ENCODE measurements at regions not wholly inside any gene's neighbourhood (a gene's known extent, or its start where the extent isn't known, plus 50 kb on each side); places are given as distances from the start of the nearest gene placed in this dataset.

- no peak overlapping the region for H3K27ac ChIP-seq (ENCODE audit: low read length)
- H3K4me3 ChIP-seq (ENCODE audit: control insufficient read depth in 1 of 2, extremely low read depth in 1 of 2, low read length in 1 of 2), result no peak overlapping the region
- no peak overlapping the region for H3K27ac Mint-ChIP-seq
- 92% methylated on average over 8 of the region's 19 CpGs for WGBS (ENCODE audit: insufficient coverage)
- H3K36me3 ChIP-seq (ENCODE audit: control insufficient read depth in 2 of 2, extremely low read depth in 1 of 2, insufficient read depth in 1 of 2, low read length in 1 of 2), result no peaks in the 10 kb centered on the region
- peaks cover 6 to 11% (median 9%) of the 10 kb centered on the region in 3 donors for H3K4me1 Mint-ChIP-seq
- H3K36me3 Mint-ChIP-seq, result no peaks in the 10 kb centered on the region
- H3K4me3 Mint-ChIP-seq, result no peak overlapping the region
- peaks cover 0 to 21% of the 10 kb centered on the region in 2 experiments for H3K27me3 ChIP-seq (replicated peaks in 1 of 2; ENCODE audit: control insufficient read depth in 2 of 2, extremely low read depth in 1 of 2, insufficient read depth in 2 of 2, low read length in 1 of 2)
- ChIA-PET POLR2A (no interaction called here), CTCF (no interaction called here)
- no peaks in the 10 kb centered on the region for H3K9me3 ChIP-seq
- no peak for ATAC-seq (replicated peaks in 1 of 4)
- peaks cover 5% of the 10 kb centered on the region in 2 experiments for H3K4me1 ChIP-seq (ENCODE audit: control insufficient read depth in 1 of 2, extremely low read depth in 1 of 2, insufficient read depth in 2 of 2, low read length in 2 of 2)
- H3K9me3 Mint-ChIP-seq, result peaks cover 0 to 8% (median 5%) of the 10 kb centered on the region in 3 donors
- peaks cover 4 to 5% of the 10 kb centered on the region in 2 donors for H3K27me3 Mint-ChIP-seq
- DNase-seq, result no peak
Observed at GRCh38 chr1:11345971-11346715, 73.1 kb downstream of the UBIAD1 start.

- H3K27me3 Mint-ChIP-seq, result peaks cover 4 to 6% of the 10 kb centered on the region in 2 donors
- CTCF ChIA-PET, result interaction anchor here in 1 of 2 donors (0.7 kb wide), 1 partner anchor 115 kb away, joined by 6 read pairs; no protein-coding TSS in a partner anchor
- H3K4me1 Mint-ChIP-seq, result peaks cover 18 to 25% (median 23%) of the 10 kb centered on the region in 3 donors
- Histone ChIP-seq H3K36me3 (ENCODE audit: control insufficient read depth in 2 of 2, extremely low read depth in 1 of 2, insufficient read depth in 1 of 2, low read length in 1 of 2) (no peaks in the 10 kb centered on the region), H3K27ac (ENCODE audit: low read length) (no peak overlapping the region), H3K4me1 (ENCODE audit: control insufficient read depth in 1 of 2, extremely low read depth in 1 of 2, insufficient read depth in 2 of 2, low read length in 2 of 2) (peaks cover 12 to 15% of the 10 kb centered on the region in 2 experiments), H3K27me3 (replicated peaks in 1 of 2; ENCODE audit: control insufficient read depth in 2 of 2, extremely low read depth in 1 of 2, insufficient read depth in 2 of 2, low read length in 1 of 2) (peaks cover 0 to 23% of the 10 kb centered on the region in 2 experiments), H3K4me3 (ENCODE audit: control insufficient read depth in 1 of 2, extremely low read depth in 1 of 2, low read length in 1 of 2) (no peak overlapping the region), H3K9me3 (no peaks in the 10 kb centered on the region)
- H3K9me3 Mint-ChIP-seq, result peaks cover 0 to 8% (median 8%) of the 10 kb centered on the region in 3 donors
- POLR2A ChIA-PET, result interaction anchor here in 1 of 2 donors (0.6 kb wide), 1 partner anchor 109 kb away, joined by 6 read pairs; no protein-coding TSS in a partner anchor
- DNase-seq (no peak), ATAC-seq (replicated peaks in 1 of 4) (no peak)
- no peak overlapping the region for H3K27ac Mint-ChIP-seq
- peak overlapping the region in 1 of 3 donors; percentile 12 for H3K4me3 Mint-ChIP-seq
- H3K36me3 Mint-ChIP-seq, result no peaks in the 10 kb centered on the region
- 0% methylated on average over 1 of the region's 14 CpGs for WGBS (ENCODE audit: insufficient coverage)
Observed at GRCh38 chr1:11350265-11350664, 77.3 kb downstream of the UBIAD1 start.

- Mint-ChIP-seq H3K27me3 (peaks cover 4 to 12% of the 10 kb centered on the region in 2 donors), H3K36me3 (no peaks in the 10 kb centered on the region), H3K4me3 (no peak overlapping the region), H3K4me1 (peaks cover 20 to 40% (median 27%) of the 10 kb centered on the region in 3 donors), H3K9me3 (peaks cover 0 to 8% (median 8%) of the 10 kb centered on the region in 3 donors), H3K27ac (no peak overlapping the region)
- Histone ChIP-seq H3K4me3 (ENCODE audit: control insufficient read depth in 1 of 2, extremely low read depth in 1 of 2, low read length in 1 of 2) (no peak overlapping the region), H3K27me3 (replicated peaks in 1 of 2; ENCODE audit: control insufficient read depth in 2 of 2, extremely low read depth in 1 of 2, insufficient read depth in 2 of 2, low read length in 1 of 2) (peaks cover 0 to 30% of the 10 kb centered on the region in 2 experiments), H3K27ac (ENCODE audit: low read length) (no peak overlapping the region), H3K9me3 (no peaks in the 10 kb centered on the region), H3K4me1 (ENCODE audit: control insufficient read depth in 1 of 2, extremely low read depth in 1 of 2, insufficient read depth in 2 of 2, low read length in 2 of 2) (peaks cover 15 to 22% of the 10 kb centered on the region in 2 experiments), H3K36me3 (ENCODE audit: control insufficient read depth in 2 of 2, extremely low read depth in 1 of 2, insufficient read depth in 1 of 2, low read length in 1 of 2) (no peaks in the 10 kb centered on the region)
- WGBS (ENCODE audit: insufficient coverage), result 93% methylated on average over 4 of the region's 12 CpGs
- DNase-seq (no peak), ATAC-seq (replicated peaks in 1 of 4) (no peak)
- CTCF ChIA-PET, result interaction anchor here in 1 of 2 donors (0.5 kb wide), 1 partner anchor 291 kb away, joined by 7 read pairs; no protein-coding TSS in a partner anchor
- POLR2A ChIA-PET, result no interaction called here
Observed at GRCh38 chr1:11352058-11352715, 79.2 kb downstream of the UBIAD1 start.

GRCh38 chr1:11352816-11353799 is 80.1 kb downstream of the UBIAD1 start:
- peaks cover 0 to 8% (median 8%) of the 10 kb centered on the region in 3 donors for H3K9me3 Mint-ChIP-seq
- peaks cover 9 to 19% of the 10 kb centered on the region in 2 donors for H3K27me3 Mint-ChIP-seq
- Histone ChIP-seq H3K9me3 (no peaks in the 10 kb centered on the region), H3K27ac (ENCODE audit: low read length) (no peak overlapping the region), H3K4me3 (ENCODE audit: control insufficient read depth in 1 of 2, extremely low read depth in 1 of 2, low read length in 1 of 2) (peak overlapping the region in 1 of 2 donors; percentile 44), H3K36me3 (ENCODE audit: control insufficient read depth in 2 of 2, extremely low read depth in 1 of 2, insufficient read depth in 1 of 2, low read length in 1 of 2) (no peaks in the 10 kb centered on the region), H3K27me3 (replicated peaks in 1 of 2; ENCODE audit: control insufficient read depth in 2 of 2, extremely low read depth in 1 of 2, insufficient read depth in 2 of 2, low read length in 1 of 2) (peaks cover 0 to 39% of the 10 kb centered on the region in 2 experiments), H3K4me1 (ENCODE audit: control insufficient read depth in 1 of 2, extremely low read depth in 1 of 2, insufficient read depth in 2 of 2, low read length in 2 of 2) (peaks cover 15 to 22% of the 10 kb centered on the region in 2 experiments)
- H3K4me3 Mint-ChIP-seq, result peak overlapping the region in 1 of 3 donors; percentile 55
- peaks cover 20 to 48% (median 27%) of the 10 kb centered on the region in 3 donors for H3K4me1 Mint-ChIP-seq
- H3K36me3 Mint-ChIP-seq, result no peaks in the 10 kb centered on the region
- ChIA-PET CTCF (interaction anchor here in 1 of 2 donors (0.5 kb wide), 1 partner anchor 290 kb away, joined by 7 read pairs; no protein-coding TSS in a partner anchor), POLR2A (interaction anchor here in 1 of 2 donors (0.6 kb wide), 1 partner anchor 127 kb away, joined by 4 read pairs; no protein-coding TSS in a partner anchor)
- H3K27ac Mint-ChIP-seq, result peak overlapping the region in 1 of 2 donors; percentile 39
- WGBS (ENCODE audit: insufficient coverage), result 46% methylated on average over 13 of the region's 20 CpGs
- DNase-seq (no peak), ATAC-seq (replicated peaks in 1 of 4) (peak; percentile 43 to 79 (median 48))

- Histone ChIP-seq H3K9me3 (no peaks in the 10 kb centered on the region), H3K4me1 (ENCODE audit: control insufficient read depth in 1 of 2, extremely low read depth in 1 of 2, insufficient read depth in 2 of 2, low read length in 2 of 2) (peaks cover 14 to 19% of the 10 kb centered on the region in 2 experiments), H3K27me3 (replicated peaks in 1 of 2; ENCODE audit: control insufficient read depth in 2 of 2, extremely low read depth in 1 of 2, insufficient read depth in 2 of 2, low read length in 1 of 2) (peaks cover 0 to 47% of the 10 kb centered on the region in 2 experiments), H3K4me3 (ENCODE audit: control insufficient read depth in 1 of 2, extremely low read depth in 1 of 2, low read length in 1 of 2) (no peak overlapping the region), H3K27ac (ENCODE audit: low read length) (no peak overlapping the region), H3K36me3 (ENCODE audit: control insufficient read depth in 2 of 2, extremely low read depth in 1 of 2, insufficient read depth in 1 of 2, low read length in 1 of 2) (no peaks in the 10 kb centered on the region)
- Mint-ChIP-seq H3K27me3 (peaks cover 13 to 26% of the 10 kb centered on the region in 2 donors), H3K4me1 (peaks cover 17 to 47% (median 24%) of the 10 kb centered on the region in 3 donors), H3K27ac (no peak overlapping the region), H3K4me3 (no peak overlapping the region), H3K36me3 (no peaks in the 10 kb centered on the region), H3K9me3 (peaks cover 0 to 3% (median 0%) of the 10 kb centered on the region in 3 donors)
- 27% methylated on average over 1 of the region's 7 CpGs for WGBS (ENCODE audit: insufficient coverage)
- ATAC-seq (replicated peaks in 1 of 4) (no peak), DNase-seq (no peak)
- CTCF ChIA-PET, result interaction anchor here in 1 of 2 donors (0.5 kb wide), 1 partner anchor 14 kb away, joined by 3 read pairs; no protein-coding TSS in a partner anchor
- POLR2A ChIA-PET, result no interaction called here
Observed at GRCh38 chr1:11354893-11355553, 82.0 kb downstream of the UBIAD1 start.
